Epithelial cell of esophagus (primary cell): ENCODE measurements at regions not wholly inside any gene's neighbourhood (a gene's known extent, or its start where the extent isn't known, plus 50 kb on each side); places are given as distances from the start of the nearest gene placed in this dataset.
"Not testable (repeated sequence)": the region's sequence is repeated elsewhere in the genome, so short reads cannot be mapped to it uniquely, and the experiment has no call there.

Source experiments
- DNase-seq: peaks from one replicate; pipeline ENCODE4 v3.0.0; 2010; ENCODE audit warnings: low read depth
- H3K4me3 ChIP-seq: 2 replicates; pipeline ENCODE4 v1.5.1; 2011; ENCODE audit warnings: mild to moderate bottlenecking, low read length, control low read depth
- TF ChIP-seq, protein P1 (sequence below): IDR thresholded peaks from 2 replicates; pipeline ENCODE4 v1.5.1; 2011; ENCODE audit warnings: low read depth, mild to moderate bottlenecking, low read length, control low read depth, inconsistent platforms; ENCODE audit not compliant: insufficient read depth; ENCODE audit errors: missing control alignments

DNA sequence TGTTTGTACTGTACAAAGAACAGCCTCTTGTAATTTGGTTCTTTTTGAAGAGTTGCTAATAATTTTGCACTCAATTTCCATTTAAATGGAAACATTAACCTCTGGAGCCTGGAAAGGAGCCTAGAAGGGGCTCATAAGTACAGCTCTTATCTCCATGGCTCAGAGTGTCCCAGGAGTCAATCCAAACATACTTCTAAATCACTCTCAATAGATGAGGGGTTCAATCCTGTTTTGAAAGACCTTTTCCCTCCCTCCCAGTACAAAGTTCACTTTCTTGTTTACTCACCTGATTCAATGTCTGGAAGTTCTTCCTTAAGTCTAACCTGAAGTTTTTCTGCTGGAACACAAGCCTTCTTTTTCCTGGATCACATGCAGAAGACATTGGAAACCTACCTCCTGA, 273.0 kb upstream of the PLET1 start:
- no peak for DNase-seq
- no peak overlapping the region for H3K4me3 ChIP-seq
- TF ChIP-seq, protein P1, sequence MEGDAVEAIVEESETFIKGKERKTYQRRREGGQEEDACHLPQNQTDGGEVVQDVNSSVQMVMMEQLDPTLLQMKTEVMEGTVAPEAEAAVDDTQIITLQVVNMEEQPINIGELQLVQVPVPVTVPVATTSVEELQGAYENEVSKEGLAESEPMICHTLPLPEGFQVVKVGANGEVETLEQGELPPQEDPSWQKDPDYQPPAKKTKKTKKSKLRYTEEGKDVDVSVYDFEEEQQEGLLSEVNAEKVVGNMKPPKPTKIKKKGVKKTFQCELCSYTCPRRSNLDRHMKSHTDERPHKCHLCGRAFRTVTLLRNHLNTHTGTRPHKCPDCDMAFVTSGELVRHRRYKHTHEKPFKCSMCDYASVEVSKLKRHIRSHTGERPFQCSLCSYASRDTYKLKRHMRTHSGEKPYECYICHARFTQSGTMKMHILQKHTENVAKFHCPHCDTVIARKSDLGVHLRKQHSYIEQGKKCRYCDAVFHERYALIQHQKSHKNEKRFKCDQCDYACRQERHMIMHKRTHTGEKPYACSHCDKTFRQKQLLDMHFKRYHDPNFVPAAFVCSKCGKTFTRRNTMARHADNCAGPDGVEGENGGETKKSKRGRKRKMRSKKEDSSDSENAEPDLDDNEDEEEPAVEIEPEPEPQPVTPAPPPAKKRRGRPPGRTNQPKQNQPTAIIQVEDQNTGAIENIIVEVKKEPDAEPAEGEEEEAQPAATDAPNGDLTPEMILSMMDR: no peak

DNA sequence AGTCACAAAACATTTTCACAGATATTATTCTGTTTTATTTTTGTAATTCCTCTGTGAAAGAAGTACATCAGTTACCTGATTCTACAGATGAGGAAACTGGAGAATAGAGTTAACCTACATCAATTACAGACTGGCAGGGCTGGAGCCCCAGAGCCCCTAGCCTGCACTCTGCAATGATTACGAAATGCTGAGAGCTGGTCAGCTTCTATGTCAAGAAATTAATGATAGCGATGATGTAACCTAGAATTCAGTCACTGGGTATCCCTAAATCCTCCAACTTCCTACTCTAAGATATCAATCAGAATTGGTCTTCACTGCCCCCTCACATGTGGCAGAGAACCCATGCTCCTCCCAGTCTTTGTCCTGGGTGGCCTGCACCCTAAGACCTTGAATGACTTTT, 273.5 kb upstream of the PLET1 start:
- H3K4me3 ChIP-seq: no peak overlapping the region
- TF ChIP-seq, protein P1: no peak
- DNase-seq: no peak

DNA sequence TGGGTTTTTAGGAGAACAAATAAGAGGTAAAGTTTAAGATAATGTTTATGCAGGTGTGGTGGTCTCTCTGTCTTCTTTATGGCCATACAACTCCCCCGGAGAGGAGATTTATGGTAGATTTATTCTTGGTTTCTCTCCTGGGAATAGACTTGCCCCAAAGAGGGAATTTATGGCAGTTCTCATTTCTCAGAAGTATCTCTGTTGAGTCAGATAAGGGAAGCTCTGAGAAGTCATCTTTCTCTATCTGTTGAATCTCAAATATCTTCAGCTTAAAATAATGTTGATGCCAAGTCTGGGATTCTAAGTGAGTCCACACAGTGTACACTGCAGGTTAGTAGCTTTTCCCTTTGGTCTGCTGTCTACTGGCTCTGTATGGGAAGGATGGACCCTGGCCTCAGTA, 276.4 kb upstream of the PLET1 start:
- no peak overlapping the region for H3K4me3 ChIP-seq
- TF ChIP-seq, protein P1: no peak
- DNase-seq: no peak

DNA sequence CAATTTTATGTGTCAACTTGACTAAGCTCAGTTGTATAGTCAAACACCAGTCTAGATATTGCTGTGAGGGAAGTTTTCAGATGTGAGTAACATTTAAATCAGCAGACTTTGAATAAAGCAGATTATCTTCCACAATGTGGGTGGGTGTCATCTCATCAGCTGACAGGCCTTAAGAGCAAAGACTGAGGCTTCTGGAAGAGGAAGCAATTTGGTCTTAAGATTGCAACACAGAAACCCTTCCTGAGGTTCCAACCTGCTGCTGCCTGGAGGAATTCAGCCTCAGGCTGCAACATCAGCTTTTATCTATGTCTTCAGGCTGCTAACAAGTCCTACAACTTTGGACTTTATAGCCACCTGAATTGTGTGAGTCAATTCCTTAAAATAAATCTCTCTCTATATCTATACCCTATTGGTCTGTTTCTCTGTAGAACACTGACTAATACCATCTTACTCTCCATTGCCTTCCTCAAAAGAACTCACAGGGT, 277.2 kb upstream of the PLET1 start:
- H3K4me3 ChIP-seq: no peak overlapping the region
- TF ChIP-seq, protein P1: no peak
- peak; percentile 96 for DNase-seq

DNA sequence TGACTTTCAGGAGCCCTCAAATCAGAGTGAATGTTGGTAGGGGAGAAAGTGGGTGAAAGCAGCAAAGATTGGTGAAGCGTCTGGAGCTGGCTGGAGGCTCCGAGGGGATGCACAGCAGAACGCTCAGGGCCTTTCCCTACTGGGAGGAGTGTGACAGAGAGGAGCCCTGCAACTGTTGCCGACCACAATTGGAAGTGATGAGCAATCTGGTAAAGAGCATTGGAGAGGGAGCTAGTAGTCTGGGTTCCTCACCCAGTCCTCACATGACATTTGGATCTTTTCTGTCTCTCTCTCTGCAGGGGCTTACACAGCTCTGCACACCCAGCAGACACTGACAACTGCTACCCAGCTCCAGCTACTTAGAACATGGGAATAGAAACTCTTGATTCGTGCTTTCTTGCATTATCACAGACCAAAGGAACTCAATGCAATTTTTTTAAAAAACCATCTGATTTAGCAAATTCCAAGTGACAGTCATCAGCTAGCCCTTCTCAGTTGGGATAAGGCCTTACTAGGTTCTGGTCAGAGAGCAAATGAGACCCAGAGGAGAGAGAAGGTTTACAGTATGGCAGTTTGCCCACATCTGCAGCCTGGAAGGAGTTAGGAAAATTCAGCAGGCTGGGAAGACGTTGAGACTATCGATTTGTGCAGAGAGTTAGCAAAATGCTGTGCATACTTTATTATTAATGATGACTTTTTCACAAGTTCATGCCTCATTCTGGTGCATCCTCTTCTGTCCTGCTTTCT, 278.0 kb upstream of the PLET1 start:
- DNase-seq: no peak
- H3K4me3 ChIP-seq: no peak overlapping the region
- TF ChIP-seq, protein P1: no peak

DNA sequence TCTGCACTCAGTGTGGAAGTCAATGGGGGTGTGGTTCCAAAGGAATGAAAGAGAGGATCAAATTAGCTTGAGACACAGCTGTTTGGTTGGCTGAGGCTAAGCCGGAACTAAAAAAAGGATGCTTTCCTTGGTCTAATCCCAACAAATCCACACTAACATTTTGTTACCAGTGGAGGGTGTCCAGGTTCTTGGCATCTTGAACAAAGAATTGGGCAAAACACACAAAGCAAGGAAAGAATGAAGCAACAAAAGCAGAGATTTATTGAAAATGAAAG, 278.6 kb upstream of the PLET1 start:
- DNase-seq, H3K4me3 ChIP-seq: not testable (repeated sequence)

DNA sequence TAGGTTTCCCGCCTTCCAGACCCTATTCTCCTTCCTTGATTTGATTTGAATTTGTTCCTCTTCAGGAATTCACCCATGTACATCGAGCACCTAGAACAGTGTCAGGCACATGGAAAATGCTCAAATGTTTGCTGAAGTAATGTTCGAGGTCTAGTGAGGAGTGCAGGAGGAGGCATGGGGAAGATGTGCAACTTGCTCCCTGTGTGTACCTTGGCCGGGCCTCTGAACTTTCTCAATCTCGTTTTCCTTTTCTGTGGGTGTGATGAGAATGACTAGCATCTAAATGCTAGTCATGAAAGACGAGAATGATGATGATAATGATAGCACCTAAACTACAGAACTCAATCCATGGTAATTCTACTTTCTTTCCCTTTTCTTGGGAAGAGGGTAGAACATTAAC, 279.1 kb upstream of the PLET1 start:
- H3K4me3 ChIP-seq: no peak overlapping the region
- no peak for DNase-seq
- TF ChIP-seq, protein P1: no peak
